NCI-H82 (cell line): ENCODE measurements at regions not wholly inside any gene's neighbourhood (a gene's known extent, or its start where the extent isn't known, plus 50 kb on each side); places are given as distances from the start of the nearest gene placed in this dataset.
"Not testable (repeated sequence)": the region's sequence is repeated elsewhere in the genome, so short reads cannot be mapped to it uniquely, and the experiment has no call there.

Experiments
- DNase-seq: peaks from one replicate; lab custom pipeline; 2025; lab: John Stamatoyannopoulos, UW

- DNase-seq, result no peak
Measured at GRCh38 chr14:105709281-105710118, 183.1 kb downstream of the TMEM121 start.

- DNase-seq, result no peak
Measured at GRCh38 chr14:105710119-105711043, 184.0 kb downstream of the TMEM121 start.

GRCh38 chr14:105711044-105711620, 184.7 kb downstream of the TMEM121 start:
- DNase-seq, result no peak

- no peak for DNase-seq
Measured at GRCh38 chr14:105711841-105712460, 185.6 kb downstream of the TMEM121 start.

- not testable (repeated sequence) for DNase-seq
Measured at GRCh38 chr14:105712670-105713069, 186.3 kb downstream of the TMEM121 start.

- not testable (repeated sequence) for DNase-seq
Measured at GRCh38 chr14:105713160-105713559, 186.8 kb downstream of the TMEM121 start.

GRCh38 chr14:105713836-105714235, 187.5 kb downstream of the TMEM121 start:
- not testable (repeated sequence) for DNase-seq

- not testable (repeated sequence) for DNase-seq
Measured at GRCh38 chr14:105718787-105719186, 192.4 kb downstream of the TMEM121 start.

- DNase-seq, result not testable (repeated sequence)
Measured at GRCh38 chr14:105720106-105720505, 193.7 kb downstream of the TMEM121 start.

- not testable (repeated sequence) for DNase-seq
Measured at GRCh38 chr14:105720852-105721601, 194.6 kb downstream of the TMEM121 start.

GRCh38 chr14:105721602-105721970, 195.2 kb downstream of the TMEM121 start:
- not testable (repeated sequence) for DNase-seq

GRCh38 chr14:105721996-105722709, 195.8 kb downstream of the TMEM121 start:
- DNase-seq, result not testable (repeated sequence)

- not testable (repeated sequence) for DNase-seq
Measured at GRCh38 chr14:105723271-105723670, 196.9 kb downstream of the TMEM121 start.

GRCh38 chr14:105723776-105724175, 197.4 kb downstream of the TMEM121 start:
- DNase-seq, result not testable (repeated sequence)

- not testable (repeated sequence) for DNase-seq
Measured at GRCh38 chr14:105729825-105730368, 203.5 kb downstream of the TMEM121 start.

- DNase-seq, result not testable (repeated sequence)
Measured at GRCh38 chr14:105730731-105731130, 204.3 kb downstream of the TMEM121 start.

GRCh38 chr14:105731221-105731985, 205.0 kb downstream of the TMEM121 start:
- not testable (repeated sequence) for DNase-seq

GRCh38 chr14:105733081-105734065, 207.0 kb downstream of the TMEM121 start:
- no peak for DNase-seq
